ENCODE measurements at regions not wholly inside any gene's neighbourhood (a gene's known extent, or its start where the extent isn't known, plus 50 kb on each side); places are given as distances from the start of the nearest gene placed in this dataset.

GRCh38 chr14:26190646-26191045 lies 407.2 kb downstream of the NOVA1 start:
- DNase-seq (ENCODE audit: low spot score): no peak
- Mint-ChIP-seq H3K27ac (ENCODE audit: unreplicated experiment) (no peak overlapping the region), H3K27me3 (ENCODE audit: unreplicated experiment) (peaks cover 3% of the 10 kb centered on the region), H3K4me3 (ENCODE audit: unreplicated experiment) (no peak overlapping the region), H3K4me1 (ENCODE audit: unreplicated experiment) (no peaks in the 10 kb centered on the region), H3K9me3 (ENCODE audit: unreplicated experiment) (no peaks in the 10 kb centered on the region), H3K36me3 (ENCODE audit: low read depth, unreplicated experiment) (no peaks in the 10 kb centered on the region)
- no peak for TF ChIP-seq CTCF (IDR thresholded peaks at IDR 0.05; ENCODE audit: unreplicated experiment)

GRCh38 chr14:26187996-26188620 lies 409.7 kb downstream of the NOVA1 start:
- H3K27me3 Mint-ChIP-seq (ENCODE audit: unreplicated experiment): peaks cover 3% of the 10 kb centered on the region
- H3K4me1 Mint-ChIP-seq (ENCODE audit: unreplicated experiment): no peaks in the 10 kb centered on the region
- TF ChIP-seq CTCF (IDR thresholded peaks at IDR 0.05; ENCODE audit: unreplicated experiment): no peak
- H3K4me3 Mint-ChIP-seq (ENCODE audit: unreplicated experiment): no peak overlapping the region
- DNase-seq (ENCODE audit: low spot score): no peak
- H3K9me3 Mint-ChIP-seq (ENCODE audit: unreplicated experiment): no peaks in the 10 kb centered on the region
- H3K27ac Mint-ChIP-seq (ENCODE audit: unreplicated experiment): no peak overlapping the region
- no peaks in the 10 kb centered on the region for H3K36me3 Mint-ChIP-seq (ENCODE audit: low read depth, unreplicated experiment)

GRCh38 chr14:26180221-26180620 lies 417.6 kb downstream of the NOVA1 start:
- H3K36me3 Mint-ChIP-seq (ENCODE audit: low read depth, unreplicated experiment): no peaks in the 10 kb centered on the region
- H3K4me1 Mint-ChIP-seq (ENCODE audit: unreplicated experiment): no peaks in the 10 kb centered on the region
- no peak for DNase-seq (ENCODE audit: low spot score)
- no peak for TF ChIP-seq CTCF (IDR thresholded peaks at IDR 0.05; ENCODE audit: unreplicated experiment)
- no peaks in the 10 kb centered on the region for H3K9me3 Mint-ChIP-seq (ENCODE audit: unreplicated experiment)
- H3K27ac Mint-ChIP-seq (ENCODE audit: unreplicated experiment): no peak overlapping the region
- no peaks in the 10 kb centered on the region for H3K27me3 Mint-ChIP-seq (ENCODE audit: unreplicated experiment)
- no peak overlapping the region for H3K4me3 Mint-ChIP-seq (ENCODE audit: unreplicated experiment)

GRCh38 chr14:26175658-26176057 lies 422.2 kb downstream of the NOVA1 start:
- no peaks in the 10 kb centered on the region for H3K4me1 Mint-ChIP-seq (ENCODE audit: unreplicated experiment)
- DNase-seq (ENCODE audit: low spot score): no peak
- H3K27me3 Mint-ChIP-seq (ENCODE audit: unreplicated experiment): no peaks in the 10 kb centered on the region
- no peaks in the 10 kb centered on the region for H3K9me3 Mint-ChIP-seq (ENCODE audit: unreplicated experiment)
- TF ChIP-seq CTCF (IDR thresholded peaks at IDR 0.05; ENCODE audit: unreplicated experiment): no peak
- no peaks in the 10 kb centered on the region for H3K36me3 Mint-ChIP-seq (ENCODE audit: low read depth, unreplicated experiment)
- no peak overlapping the region for H3K4me3 Mint-ChIP-seq (ENCODE audit: unreplicated experiment)
- no peak overlapping the region for H3K27ac Mint-ChIP-seq (ENCODE audit: unreplicated experiment)

- Mint-ChIP-seq H3K27me3 (ENCODE audit: unreplicated experiment) (no peaks in the 10 kb centered on the region), H3K9me3 (ENCODE audit: unreplicated experiment) (no peaks in the 10 kb centered on the region), H3K27ac (ENCODE audit: unreplicated experiment) (no peak overlapping the region), H3K4me1 (ENCODE audit: unreplicated experiment) (no peaks in the 10 kb centered on the region), H3K4me3 (ENCODE audit: unreplicated experiment) (no peak overlapping the region), H3K36me3 (ENCODE audit: low read depth, unreplicated experiment) (no peaks in the 10 kb centered on the region)
- TF ChIP-seq CTCF (IDR thresholded peaks at IDR 0.05; ENCODE audit: unreplicated experiment): no peak
- no peak for DNase-seq (ENCODE audit: low spot score)
Measured at GRCh38 chr14:26174395-26174794, 423.4 kb downstream of the NOVA1 start.

Measured in endothelial cell (in vitro differentiated cells).